ENCODE measurements at regions not wholly inside any gene's neighbourhood (a gene's known extent, or its start where the extent isn't known, plus 50 kb on each side); places are given as distances from the start of the nearest gene placed in this dataset.
"Not testable (repeated sequence)": the region's sequence is repeated elsewhere in the genome, so short reads cannot be mapped to it uniquely, and the experiment has no call there.

DNA sequence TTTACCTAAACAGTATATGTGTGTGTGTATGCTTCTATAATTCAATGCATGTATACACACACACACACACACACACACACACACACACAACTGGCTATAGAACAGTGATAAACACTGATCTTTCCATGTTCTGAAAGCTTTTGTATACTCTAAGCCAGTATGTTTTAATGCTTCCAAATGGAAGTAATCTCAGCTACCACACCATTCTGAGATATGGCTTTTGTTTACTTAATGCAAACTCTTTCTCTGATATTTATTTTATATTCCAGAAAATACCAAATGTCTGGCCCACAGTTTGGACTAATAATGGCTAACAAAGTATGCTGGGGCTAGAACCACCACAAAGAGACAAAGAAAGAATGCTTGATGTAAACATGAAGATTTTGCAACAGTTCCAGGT, 199.4 kb upstream of the ARHGEF26 start:
- Histone ChIP-seq H3K36me3 (ENCODE audit: control insufficient read depth, insufficient read depth, low read length) (no peaks in the 10 kb centered on the region), H3K27me3 (ENCODE audit: control insufficient read depth, insufficient read depth, low read length) (no peaks in the 10 kb centered on the region), H3K4me3 (ENCODE audit: low read depth, low read length) (no peak overlapping the region)
- TF ChIP-seq, protein P1, sequence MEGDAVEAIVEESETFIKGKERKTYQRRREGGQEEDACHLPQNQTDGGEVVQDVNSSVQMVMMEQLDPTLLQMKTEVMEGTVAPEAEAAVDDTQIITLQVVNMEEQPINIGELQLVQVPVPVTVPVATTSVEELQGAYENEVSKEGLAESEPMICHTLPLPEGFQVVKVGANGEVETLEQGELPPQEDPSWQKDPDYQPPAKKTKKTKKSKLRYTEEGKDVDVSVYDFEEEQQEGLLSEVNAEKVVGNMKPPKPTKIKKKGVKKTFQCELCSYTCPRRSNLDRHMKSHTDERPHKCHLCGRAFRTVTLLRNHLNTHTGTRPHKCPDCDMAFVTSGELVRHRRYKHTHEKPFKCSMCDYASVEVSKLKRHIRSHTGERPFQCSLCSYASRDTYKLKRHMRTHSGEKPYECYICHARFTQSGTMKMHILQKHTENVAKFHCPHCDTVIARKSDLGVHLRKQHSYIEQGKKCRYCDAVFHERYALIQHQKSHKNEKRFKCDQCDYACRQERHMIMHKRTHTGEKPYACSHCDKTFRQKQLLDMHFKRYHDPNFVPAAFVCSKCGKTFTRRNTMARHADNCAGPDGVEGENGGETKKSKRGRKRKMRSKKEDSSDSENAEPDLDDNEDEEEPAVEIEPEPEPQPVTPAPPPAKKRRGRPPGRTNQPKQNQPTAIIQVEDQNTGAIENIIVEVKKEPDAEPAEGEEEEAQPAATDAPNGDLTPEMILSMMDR (IDR thresholded peaks at IDR 0.05; ENCODE audit: insufficient read depth, low read length, poor library complexity, severe bottlenecking), result no peak
- no peak for DNase-seq (ENCODE audit: low read depth)

DNA sequence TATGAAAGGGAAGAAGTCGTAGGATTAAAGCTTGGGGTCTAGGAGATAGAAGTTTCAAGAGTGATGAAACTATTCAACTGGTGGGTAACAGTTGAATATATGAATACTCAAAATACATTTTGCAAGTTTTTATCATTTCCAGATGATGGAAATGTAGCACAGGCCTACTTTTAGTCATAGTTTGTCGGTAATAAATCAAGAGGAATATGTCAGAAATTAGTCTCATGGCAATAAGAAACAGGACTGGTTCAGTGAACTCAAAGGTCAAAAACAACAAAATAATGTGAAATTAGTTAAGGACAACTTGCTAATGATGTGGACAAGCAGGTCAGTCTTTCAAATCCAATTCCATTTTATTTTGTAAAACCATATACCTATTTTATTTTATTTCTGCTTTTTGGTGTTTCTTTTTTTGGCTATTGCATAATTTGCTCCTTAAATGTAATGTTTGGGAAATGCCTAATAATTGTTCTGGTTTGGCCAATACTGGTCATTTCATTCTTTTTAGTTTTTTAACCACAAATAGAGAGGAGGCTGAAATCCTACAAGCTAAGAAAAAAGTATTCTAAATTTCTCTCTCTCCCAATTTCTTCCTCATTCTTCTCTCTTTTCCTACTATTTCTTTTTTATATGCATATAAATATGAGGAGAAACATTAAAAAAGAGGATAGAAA, 195.2 kb upstream of the ARHGEF26 start:
- TF ChIP-seq, protein P1 (IDR thresholded peaks at IDR 0.05; ENCODE audit: insufficient read depth, low read length, poor library complexity, severe bottlenecking), result no peak
- H3K4me3 ChIP-seq (ENCODE audit: low read depth, low read length), result no peak overlapping the region
- H3K36me3 ChIP-seq (ENCODE audit: control insufficient read depth, insufficient read depth, low read length), result no peaks in the 10 kb centered on the region
- no peaks in the 10 kb centered on the region for H3K27me3 ChIP-seq (ENCODE audit: control insufficient read depth, insufficient read depth, low read length)
- DNase-seq (ENCODE audit: low read depth), result no peak

DNA sequence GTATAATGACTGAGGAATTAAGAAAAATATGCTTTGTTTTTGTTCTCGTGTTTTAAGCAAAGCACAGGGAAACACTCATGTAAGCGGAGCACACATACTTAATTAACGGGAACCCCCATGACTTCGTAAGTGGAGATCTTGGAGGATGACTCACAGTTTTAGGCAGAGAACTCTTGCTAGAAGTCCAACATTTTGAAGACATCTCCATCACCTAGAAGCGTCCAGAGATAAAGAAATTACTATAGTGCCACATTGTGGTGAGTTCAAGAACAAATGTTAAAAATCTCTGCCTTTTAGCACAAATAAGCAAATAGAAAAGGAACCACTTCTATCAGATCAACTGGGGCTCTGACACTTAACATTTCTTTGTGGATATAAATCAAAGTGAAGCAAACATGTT, 194.1 kb upstream of the ARHGEF26 start:
- Histone ChIP-seq H3K36me3 (ENCODE audit: control insufficient read depth, insufficient read depth, low read length) (no peaks in the 10 kb centered on the region), H3K4me3 (ENCODE audit: low read depth, low read length) (no peak overlapping the region), H3K27me3 (ENCODE audit: control insufficient read depth, insufficient read depth, low read length) (no peaks in the 10 kb centered on the region)
- TF ChIP-seq, protein P1 (IDR thresholded peaks at IDR 0.05; ENCODE audit: insufficient read depth, low read length, poor library complexity, severe bottlenecking), result peak; percentile 15
- DNase-seq (ENCODE audit: low read depth), result peak; percentile 31

DNA sequence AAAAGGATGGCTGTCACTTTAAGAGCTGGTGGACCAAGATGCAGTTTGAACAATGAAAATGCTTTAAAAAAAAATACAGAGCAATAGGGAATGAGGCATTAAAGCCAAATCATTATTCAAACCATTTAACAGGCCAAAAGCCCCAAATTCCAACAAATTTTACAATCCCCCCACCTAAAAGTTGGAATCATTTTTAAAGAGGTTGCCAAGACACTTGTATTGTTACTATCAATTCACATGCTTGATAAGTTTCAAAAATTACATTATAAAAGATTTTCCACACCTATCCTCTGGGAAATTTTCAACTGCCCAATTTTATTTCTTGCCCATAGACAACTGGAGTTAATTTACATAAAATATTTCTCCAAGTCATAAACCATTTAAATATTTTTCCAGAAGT, 192.3 kb upstream of the ARHGEF26 start:
- Histone ChIP-seq H3K27me3 (ENCODE audit: control insufficient read depth, insufficient read depth, low read length) (no peaks in the 10 kb centered on the region), H3K4me3 (ENCODE audit: low read depth, low read length) (no peak overlapping the region), H3K36me3 (ENCODE audit: control insufficient read depth, insufficient read depth, low read length) (no peaks in the 10 kb centered on the region)
- no peak for DNase-seq (ENCODE audit: low read depth)
- TF ChIP-seq, protein P1 (IDR thresholded peaks at IDR 0.05; ENCODE audit: insufficient read depth, low read length, poor library complexity, severe bottlenecking), result no peak

DNA sequence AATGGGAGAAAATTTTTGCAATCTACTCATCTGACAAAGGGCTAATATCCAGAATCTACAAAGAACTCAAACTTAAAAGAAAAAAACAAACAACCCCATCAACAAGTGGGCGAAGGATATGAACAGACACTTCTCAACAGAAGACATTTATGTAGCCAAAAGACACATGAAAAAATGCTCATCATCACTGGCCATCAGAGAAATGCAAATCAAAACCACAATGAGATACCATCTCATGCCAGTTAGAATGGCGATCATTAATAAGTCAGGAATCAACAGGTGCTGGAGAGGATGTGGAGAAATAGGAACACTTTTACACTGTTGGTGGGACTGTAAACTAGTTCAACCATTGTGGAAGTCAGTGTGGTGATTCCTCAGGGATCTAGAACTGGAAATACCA, 187.7 kb upstream of the ARHGEF26 start:
- not testable (repeated sequence) for DNase-seq (ENCODE audit: low read depth); H3K27me3 ChIP-seq (ENCODE audit: control insufficient read depth, insufficient read depth, low read length); H3K4me3 ChIP-seq (ENCODE audit: low read depth, low read length); H3K36me3 ChIP-seq (ENCODE audit: control insufficient read depth, insufficient read depth, low read length)

DNA sequence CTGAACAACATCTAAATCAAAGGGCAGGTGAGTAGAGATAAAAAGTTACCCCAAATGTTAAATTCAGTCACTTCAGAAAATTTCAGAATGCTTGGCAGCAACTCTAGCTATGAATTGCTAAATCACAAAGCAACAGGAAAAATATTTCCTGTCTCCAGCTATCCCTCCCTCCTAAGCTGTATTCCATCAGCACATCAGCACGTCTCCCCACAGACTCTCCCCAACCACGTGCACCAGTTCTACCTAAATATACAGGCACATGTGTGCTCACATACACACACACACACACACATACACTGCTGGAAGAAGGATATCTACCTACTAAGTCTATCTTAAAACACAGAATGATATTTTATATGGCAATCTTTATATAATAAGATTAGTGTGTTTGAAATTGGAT, 177.1 kb upstream of the ARHGEF26 start:
- TF ChIP-seq, protein P1 (IDR thresholded peaks at IDR 0.05; ENCODE audit: insufficient read depth, low read length, poor library complexity, severe bottlenecking), result no peak

More for the DNA sequence above, 177.1 kb upstream of the ARHGEF26 start:
- Histone ChIP-seq H3K27me3 (ENCODE audit: control insufficient read depth, insufficient read depth, low read length) (no peaks in the 10 kb centered on the region), H3K36me3 (ENCODE audit: control insufficient read depth, insufficient read depth, low read length) (no peaks in the 10 kb centered on the region), H3K4me3 (ENCODE audit: low read depth, low read length) (no peak overlapping the region)
- no peak for DNase-seq (ENCODE audit: low read depth)

All from kidney epithelial cell (primary cell).